ENCODE measurements at regions not wholly inside any gene's neighbourhood (a gene's known extent, or its start where the extent isn't known, plus 50 kb on each side); places are given as distances from the start of the nearest gene placed in this dataset.

DNA sequence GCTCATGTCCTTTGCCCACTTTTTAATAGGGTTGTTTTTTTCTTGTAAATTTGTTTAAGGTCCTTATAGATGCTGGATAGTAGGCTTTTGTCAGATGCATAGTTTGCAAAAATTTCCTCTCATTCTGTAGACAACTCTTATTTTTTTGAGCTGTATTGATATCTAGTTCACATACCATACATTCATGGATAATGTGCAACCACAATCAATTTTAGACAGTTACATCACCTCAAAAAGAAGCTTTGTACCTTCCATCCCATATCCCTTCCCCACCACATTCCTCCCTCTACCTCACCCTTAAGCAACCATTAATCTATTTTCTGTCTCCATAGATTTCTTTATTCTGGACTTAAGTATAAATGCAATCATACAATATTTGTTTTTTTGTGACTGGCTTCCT is 98.4 kb downstream of the PTCSC3 start:
- TF ChIP-seq, protein P1, sequence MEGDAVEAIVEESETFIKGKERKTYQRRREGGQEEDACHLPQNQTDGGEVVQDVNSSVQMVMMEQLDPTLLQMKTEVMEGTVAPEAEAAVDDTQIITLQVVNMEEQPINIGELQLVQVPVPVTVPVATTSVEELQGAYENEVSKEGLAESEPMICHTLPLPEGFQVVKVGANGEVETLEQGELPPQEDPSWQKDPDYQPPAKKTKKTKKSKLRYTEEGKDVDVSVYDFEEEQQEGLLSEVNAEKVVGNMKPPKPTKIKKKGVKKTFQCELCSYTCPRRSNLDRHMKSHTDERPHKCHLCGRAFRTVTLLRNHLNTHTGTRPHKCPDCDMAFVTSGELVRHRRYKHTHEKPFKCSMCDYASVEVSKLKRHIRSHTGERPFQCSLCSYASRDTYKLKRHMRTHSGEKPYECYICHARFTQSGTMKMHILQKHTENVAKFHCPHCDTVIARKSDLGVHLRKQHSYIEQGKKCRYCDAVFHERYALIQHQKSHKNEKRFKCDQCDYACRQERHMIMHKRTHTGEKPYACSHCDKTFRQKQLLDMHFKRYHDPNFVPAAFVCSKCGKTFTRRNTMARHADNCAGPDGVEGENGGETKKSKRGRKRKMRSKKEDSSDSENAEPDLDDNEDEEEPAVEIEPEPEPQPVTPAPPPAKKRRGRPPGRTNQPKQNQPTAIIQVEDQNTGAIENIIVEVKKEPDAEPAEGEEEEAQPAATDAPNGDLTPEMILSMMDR (IDR thresholded peaks at IDR 0.05) = no peak
- no peak for TF ChIP-seq POLR2A (IDR thresholded peaks at IDR 0.05; ENCODE audit: low read depth)
